GM12878 (cell line): ENCODE measurements at regions not wholly inside any gene's neighbourhood (a gene's known extent, or its start where the extent isn't known, plus 50 kb on each side); places are given as distances from the start of the nearest gene placed in this dataset.

Source experiments
- ATAC-seq: fragments of 200-7000 bp; cut with Tn5 transposase; 3 replicates; pipeline ENCODE4 v1.9.1; 2020; ENCODE audit warnings: mild to moderate bottlenecking, moderate library complexity
- BruUV-seq: library from RNA; stranded (reverse); fragments of 400-500 nt; replicated peaks from 2 replicates; lab custom pipeline; 2021; lab: Mats Ljungman, UMichigan
- CTCF ChIA-PET: fragments of 300-600 bp; sonication (Branson Sonifier 250); formaldehyde crosslinking; extraction: SDS; loops from one replicate; lab custom pipeline; 2021; ENCODE audit warnings: inconsistent platforms; lab: Yijun Ruan, JAX
- POLR2A ChIA-PET: fragments of 350-600 bp; formaldehyde crosslinking; extraction: SDS; loops from one replicate; lab custom pipeline; 2021; ENCODE audit warnings: inconsistent platforms; lab: Charles Lee
- RAD21 ChIA-PET: fragments of 300-600 bp; sonication (Branson Sonifier 250); formaldehyde crosslinking; loops from one replicate; lab custom pipeline; 2023; ENCODE audit warnings: antibody characterized with exemption; ENCODE audit not compliant: unreplicated experiment; lab: Charles Lee
- SMC1A ChIA-PET: fragments of 300-600 bp; sonication (Branson Sonifier 250); formaldehyde crosslinking; loops from one replicate; lab custom pipeline; 2023; ENCODE audit not compliant: unreplicated experiment, uncharacterized antibody; lab: Charles Lee
- DNase-seq: peaks from one replicate; pipeline ENCODE4 v3.0.0-alpha.2; 2011; ENCODE audit warnings: low read depth, low spot score
- FAIRE-seq: peaks from 3 replicates; lab custom pipeline; 2011; peaks lifted over from hg19 to GRCh38; lab: Jason Lieb, UNC
- H2AFZ ChIP-seq: 2 replicates; pipeline ENCODE4 v1.6.0; 2011; ENCODE audit warnings: low read depth, low read length, control low read depth; ENCODE audit not compliant: control insufficient read depth
- H3K27ac ChIP-seq: 2 replicates; pipeline ENCODE4 v1.5.1; 2011; ENCODE audit warnings: control low read depth; ENCODE audit not compliant: control insufficient read depth, insufficient read depth
- H3K27me3 ChIP-seq, 2 experiments: replicated peaks in 1 of 2; 2 replicates each; pipeline versions ENCODE4 v1.6.0 to v1.6.1; 2011; ENCODE audit warnings: low read length in 1 of 2; ENCODE audit not compliant: control insufficient read depth in 2 of 2, insufficient read depth in 2 of 2
- H3K36me3 ChIP-seq, 2 experiments: 2 replicates each; pipeline ENCODE4 v1.5.1; 2011; ENCODE audit warnings: low read length in 1 of 2; ENCODE audit not compliant: control insufficient read depth in 2 of 2, insufficient read depth in 2 of 2
- H3K4me1 ChIP-seq: 2 replicates; pipeline ENCODE4 v1.6.1; 2011; ENCODE audit warnings: mild to moderate bottlenecking, low read length, moderate library complexity, mixed read lengths; ENCODE audit not compliant: control insufficient read depth, insufficient read depth
- H3K4me2 ChIP-seq: 2 replicates; pipeline ENCODE4 v1.6.0; 2011; ENCODE audit warnings: control low read depth; ENCODE audit not compliant: control insufficient read depth, insufficient read depth
- H3K4me3 ChIP-seq: fragments of 200-600 bp; sonication (generic); 2 replicates; pipeline ENCODE4 v1.5.1; 2016
- H3K79me2 ChIP-seq: 2 replicates; pipeline ENCODE4 v1.6.0; 2011; ENCODE audit warnings: low read length; ENCODE audit not compliant: control insufficient read depth, insufficient read depth
- H3K9ac ChIP-seq: 2 replicates; pipeline ENCODE4 v1.8.0; 2011; ENCODE audit warnings: low read length, control low read depth, mixed read lengths; ENCODE audit not compliant: control insufficient read depth, insufficient read depth
- H3K9me3 ChIP-seq: replicated peaks from 3 replicates; pipeline ENCODE4 v1.5.1; 2011; ENCODE audit warnings: mild to moderate bottlenecking, low read length; ENCODE audit not compliant: control insufficient read depth, insufficient read depth
- H4K20me1 ChIP-seq: 2 replicates; pipeline ENCODE4 v1.6.0; 2011; ENCODE audit not compliant: control insufficient read depth, insufficient read depth
- CBX3 ChIP-seq: fragments of 200-600 bp; sonication (generic); IDR thresholded peaks from 2 replicates; pipeline ENCODE4 v1.6.1; 2016; ENCODE audit warnings: low read depth, borderline replicate concordance
- GABPA ChIP-seq: IDR thresholded peaks from 2 replicates; pipeline ENCODE4 v1.6.1; 2014; ENCODE audit warnings: antibody characterized with exemption, low read depth, mild to moderate bottlenecking, inconsistent platforms
- HDAC6 ChIP-seq: fragments of 200-600 bp; sonication (generic); IDR thresholded peaks from one replicate; pipeline ENCODE4 v1.8.0; 2017; ENCODE audit warnings: antibody characterized with exemption; ENCODE audit not compliant: unreplicated experiment
- POU2F2 ChIP-seq: IDR thresholded peaks from 3 replicates; pipeline ENCODE4 v1.6.1; 2011; ENCODE audit warnings: low read depth, mild to moderate bottlenecking, low read length, borderline replicate concordance
- RAD21 ChIP-seq: IDR thresholded peaks from 2 replicates; pipeline ENCODE4 v1.6.1; 2011; ENCODE audit warnings: mild to moderate bottlenecking, low read depth, low read length, moderate library complexity; ENCODE audit not compliant: insufficient read depth
- RFX5 ChIP-seq: IDR thresholded peaks from 2 replicates; pipeline ENCODE4 v1.6.1; 2011; ENCODE audit warnings: low read depth, low read length, improper control_type of control experiment
- STAT3 ChIP-seq: IDR thresholded peaks from 2 replicates; pipeline ENCODE4 v1.6.1; 2011; ENCODE audit warnings: low read depth, low read length, improper control_type of control experiment
- in situ Hi-C: fragments of 300-500 bp; cut with MboI; formaldehyde crosslinking; loops from 9 replicates; pipeline ENCODE4 v1.14.3; 2018; ENCODE audit warnings: mixed read lengths
- intact Hi-C: fragments of 100-400 bp; cut with micrococcal nuclease; formaldehyde crosslinking; loops from one replicate; pipeline ENCODE4 v1.14.2; 2022; ENCODE audit not compliant: unreplicated experiment
- TF ChIP-seq, protein P1 (sequence below): fragments of 450-650 bp; formaldehyde crosslinking; IDR thresholded peaks from 2 replicates; pipeline ENCODE4 v1.4.0; 2022; ENCODE audit warnings: mild to moderate bottlenecking, moderate library complexity
- TF ChIP-seq, protein P2 (sequence below): fragments of 450-650 bp; formaldehyde crosslinking; IDR thresholded peaks from 2 replicates; pipeline ENCODE4 v1.5.0; 2022; ENCODE audit warnings: mild to moderate bottlenecking, missing genetic modification characterization

DNA sequence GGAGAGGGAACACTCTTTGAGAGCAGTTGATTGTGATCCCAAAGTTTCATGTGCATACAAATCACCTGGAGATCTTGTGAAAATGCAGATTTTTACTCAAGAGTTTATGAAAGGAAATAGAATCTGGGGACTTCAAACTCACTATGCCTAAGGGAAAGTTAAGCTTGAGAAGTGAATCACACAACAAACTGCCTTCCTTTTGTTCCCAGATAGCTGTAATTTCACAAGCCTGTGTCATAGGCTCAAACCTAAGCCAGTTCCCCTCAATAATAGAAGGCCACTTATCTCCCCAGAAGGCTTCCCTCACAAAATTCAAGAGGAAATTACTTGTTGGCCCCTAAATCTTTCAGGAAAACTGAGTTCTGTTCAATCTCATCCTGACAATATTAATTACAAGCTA, 132.8 kb upstream of the MAGEB16 start:
- Histone ChIP-seq H3K79me2 (no peaks in the 10 kb centered on the region), H3K4me3 (no peak overlapping the region), H4K20me1 (no peaks in the 10 kb centered on the region), H3K36me3 (no peaks in the 10 kb centered on the region), H3K4me2 (no peak overlapping the region), H3K9me3 (no peaks in the 10 kb centered on the region; the same call in 2 of the 3 replicates), H3K27me3 (no peaks in the 10 kb centered on the region), H3K27ac (no peak overlapping the region), H2AFZ (no peak overlapping the region), H3K4me1 (no peaks in the 10 kb centered on the region), H3K9ac (no peak overlapping the region)
- ChIA-PET CTCF (no interaction called here), SMC1A (interaction anchor here (0.8 kb wide), 1 partner anchor 16 kb away, joined by 3 read pairs; no protein-coding TSS in a partner anchor), POLR2A (no interaction called here), RAD21 (no interaction called here)
- DNase-seq (no peak), FAIRE-seq (no peak), ATAC-seq (no peak)
- in situ Hi-C loops (no loop called here), intact Hi-C loops (no loop called here)
- no TSS peak for BruUV-seq
- TF ChIP-seq RFX5, result no peak
- no peak for TF ChIP-seq RAD21
- no peak for TF ChIP-seq STAT3
- no peak for TF ChIP-seq HDAC6
- TF ChIP-seq CBX3, result no peak
- TF ChIP-seq GABPA, result no peak
- TF ChIP-seq, protein P1, sequence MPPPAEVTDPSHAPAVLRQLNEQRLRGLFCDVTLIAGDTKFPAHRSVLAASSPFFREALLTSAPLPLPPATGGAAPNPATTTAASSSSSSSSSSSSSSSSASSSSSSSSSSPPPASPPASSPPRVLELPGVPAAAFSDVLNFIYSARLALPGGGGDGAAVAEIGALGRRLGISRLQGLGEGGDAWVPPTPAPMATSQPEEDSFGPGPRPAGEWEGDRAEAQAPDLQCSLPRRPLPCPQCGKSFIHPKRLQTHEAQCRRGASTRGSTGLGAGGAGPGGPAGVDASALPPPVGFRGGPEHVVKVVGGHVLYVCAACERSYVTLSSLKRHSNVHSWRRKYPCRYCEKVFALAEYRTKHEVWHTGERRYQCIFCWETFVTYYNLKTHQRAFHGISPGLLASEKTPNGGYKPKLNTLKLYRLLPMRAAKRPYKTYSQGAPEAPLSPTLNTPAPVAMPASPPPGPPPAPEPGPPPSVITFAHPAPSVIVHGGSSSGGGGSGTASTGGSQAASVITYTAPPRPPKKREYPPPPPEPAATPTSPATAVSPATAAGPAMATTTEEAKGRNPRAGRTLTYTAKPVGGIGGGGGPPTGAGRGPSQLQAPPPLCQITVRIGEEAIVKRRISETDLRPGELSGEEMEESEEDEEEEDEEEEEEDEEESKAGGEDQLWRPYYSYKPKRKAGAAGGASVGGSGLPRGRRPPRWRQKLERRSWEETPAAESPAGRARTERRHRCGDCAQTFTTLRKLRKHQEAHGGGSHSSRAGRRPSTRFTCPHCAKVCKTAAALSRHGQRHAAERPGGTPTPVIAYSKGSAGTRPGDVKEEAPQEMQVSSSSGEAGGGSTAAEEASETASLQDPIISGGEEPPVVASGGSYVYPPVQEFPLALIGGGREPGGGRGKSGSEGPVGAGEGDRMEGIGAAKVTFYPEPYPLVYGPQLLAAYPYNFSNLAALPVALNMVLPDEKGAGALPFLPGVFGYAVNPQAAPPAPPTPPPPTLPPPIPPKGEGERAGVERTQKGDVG (CRISPR knock-in tag), result no peak
- TF ChIP-seq, protein P2, sequence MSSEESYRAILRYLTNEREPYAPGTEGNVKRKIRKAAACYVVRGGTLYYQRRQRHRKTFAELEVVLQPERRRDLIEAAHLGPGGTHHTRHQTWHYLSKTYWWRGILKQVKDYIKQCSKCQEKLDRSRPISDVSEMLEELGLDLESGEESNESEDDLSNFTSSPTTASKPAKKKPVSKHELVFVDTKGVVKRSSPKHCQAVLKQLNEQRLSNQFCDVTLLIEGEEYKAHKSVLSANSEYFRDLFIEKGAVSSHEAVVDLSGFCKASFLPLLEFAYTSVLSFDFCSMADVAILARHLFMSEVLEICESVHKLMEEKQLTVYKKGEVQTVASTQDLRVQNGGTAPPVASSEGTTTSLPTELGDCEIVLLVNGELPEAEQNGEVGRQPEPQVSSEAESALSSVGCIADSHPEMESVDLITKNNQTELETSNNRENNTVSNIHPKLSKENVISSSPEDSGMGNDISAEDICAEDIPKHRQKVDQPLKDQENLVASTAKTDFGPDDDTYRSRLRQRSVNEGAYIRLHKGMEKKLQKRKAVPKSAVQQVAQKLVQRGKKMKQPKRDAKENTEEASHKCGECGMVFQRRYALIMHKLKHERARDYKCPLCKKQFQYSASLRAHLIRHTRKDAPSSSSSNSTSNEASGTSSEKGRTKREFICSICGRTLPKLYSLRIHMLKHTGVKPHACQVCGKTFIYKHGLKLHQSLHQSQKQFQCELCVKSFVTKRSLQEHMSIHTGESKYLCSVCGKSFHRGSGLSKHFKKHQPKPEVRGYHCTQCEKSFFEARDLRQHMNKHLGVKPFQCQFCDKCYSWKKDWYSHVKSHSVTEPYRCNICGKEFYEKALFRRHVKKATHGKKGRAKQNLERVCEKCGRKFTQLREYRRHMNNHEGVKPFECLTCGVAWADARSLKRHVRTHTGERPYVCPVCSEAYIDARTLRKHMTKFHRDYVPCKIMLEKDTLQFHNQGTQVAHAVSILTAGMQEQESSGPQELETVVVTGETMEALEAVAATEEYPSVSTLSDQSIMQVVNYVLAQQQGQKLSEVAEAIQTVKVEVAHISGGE (CRISPR knock-in tag), result no peak
- TF ChIP-seq POU2F2, result no peak
